ENCODE measurements at regions not wholly inside any gene's neighbourhood (a gene's known extent, or its start where the extent isn't known, plus 50 kb on each side); places are given as distances from the start of the nearest gene placed in this dataset.

DNA sequence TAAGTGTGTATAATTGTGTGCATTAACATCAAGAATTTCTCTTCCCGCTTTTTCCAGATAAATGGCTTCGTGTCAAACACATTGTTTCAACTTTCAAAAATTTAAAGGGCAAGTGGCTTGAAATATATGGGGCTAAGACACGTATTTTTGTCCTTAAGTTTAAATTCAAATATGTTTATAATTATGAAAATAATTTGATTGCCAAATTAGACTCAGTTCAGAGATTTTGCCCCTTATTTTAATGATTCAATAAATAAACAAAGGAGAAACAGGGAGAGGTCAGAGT lies 1159.2 kb upstream of the MIR17HG start:
- DNase-seq (ENCODE audit: low spot score in 2 of 2): no peak
- Histone ChIP-seq H3K4me1 (no peaks in the 10 kb centered on the region), H3K36me3 (no peaks in the 10 kb centered on the region), H3K9me3 (no peaks in the 10 kb centered on the region), H3K4me3 (no peak overlapping the region), H3K27ac (no peak overlapping the region), H3K27me3 (no peaks in the 10 kb centered on the region)
- TF ChIP-seq, protein P1, sequence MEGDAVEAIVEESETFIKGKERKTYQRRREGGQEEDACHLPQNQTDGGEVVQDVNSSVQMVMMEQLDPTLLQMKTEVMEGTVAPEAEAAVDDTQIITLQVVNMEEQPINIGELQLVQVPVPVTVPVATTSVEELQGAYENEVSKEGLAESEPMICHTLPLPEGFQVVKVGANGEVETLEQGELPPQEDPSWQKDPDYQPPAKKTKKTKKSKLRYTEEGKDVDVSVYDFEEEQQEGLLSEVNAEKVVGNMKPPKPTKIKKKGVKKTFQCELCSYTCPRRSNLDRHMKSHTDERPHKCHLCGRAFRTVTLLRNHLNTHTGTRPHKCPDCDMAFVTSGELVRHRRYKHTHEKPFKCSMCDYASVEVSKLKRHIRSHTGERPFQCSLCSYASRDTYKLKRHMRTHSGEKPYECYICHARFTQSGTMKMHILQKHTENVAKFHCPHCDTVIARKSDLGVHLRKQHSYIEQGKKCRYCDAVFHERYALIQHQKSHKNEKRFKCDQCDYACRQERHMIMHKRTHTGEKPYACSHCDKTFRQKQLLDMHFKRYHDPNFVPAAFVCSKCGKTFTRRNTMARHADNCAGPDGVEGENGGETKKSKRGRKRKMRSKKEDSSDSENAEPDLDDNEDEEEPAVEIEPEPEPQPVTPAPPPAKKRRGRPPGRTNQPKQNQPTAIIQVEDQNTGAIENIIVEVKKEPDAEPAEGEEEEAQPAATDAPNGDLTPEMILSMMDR (IDR thresholded peaks at IDR 0.05): no peak
- no peak for TF ChIP-seq POLR2A (IDR thresholded peaks at IDR 0.05)
- no peak for TF ChIP-seq POLR2AphosphoS5 (IDR thresholded peaks at IDR 0.05)
- intact Hi-C loops (cut with DNase I; ENCODE audit: low total_unique reads): loop anchor here (5.0 kb wide), 1 partner anchor 156 kb away; no protein-coding TSS in a partner anchor

DNA sequence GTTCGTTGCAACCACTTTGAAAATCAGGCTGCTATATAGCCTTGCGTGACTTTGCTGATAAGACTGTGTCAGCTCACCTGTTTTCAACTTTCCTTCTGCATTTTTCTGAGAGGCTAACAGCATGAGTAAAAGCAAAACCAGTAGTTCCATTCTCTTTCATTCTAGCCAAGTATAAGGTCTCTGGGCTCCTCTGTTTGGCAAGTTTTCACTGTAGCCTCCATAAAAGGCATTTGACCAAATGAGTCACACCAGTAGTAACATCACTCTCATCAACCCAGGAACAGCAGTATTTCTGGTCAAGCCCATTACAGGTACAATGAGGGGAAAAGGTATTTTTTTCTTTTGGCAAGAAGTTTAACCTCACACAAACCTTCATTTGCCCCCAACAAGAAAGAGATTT lies 1149.8 kb upstream of the MIR17HG start:
- intact Hi-C loops (cut with DNase I; ENCODE audit: low total_unique reads): no loop called here
- Histone ChIP-seq H3K36me3 (no peaks in the 10 kb centered on the region), H3K9me3 (no peaks in the 10 kb centered on the region), H3K4me1 (no peaks in the 10 kb centered on the region), H3K27me3 (no peaks in the 10 kb centered on the region), H3K27ac (no peak overlapping the region), H3K4me3 (no peak overlapping the region)
- DNase-seq (ENCODE audit: low spot score in 2 of 2): no peak
- TF ChIP-seq POLR2A (IDR thresholded peaks at IDR 0.05) (no peak), POLR2AphosphoS5 (IDR thresholded peaks at IDR 0.05) (no peak)
- TF ChIP-seq, protein P1 (IDR thresholded peaks at IDR 0.05): no peak

DNA sequence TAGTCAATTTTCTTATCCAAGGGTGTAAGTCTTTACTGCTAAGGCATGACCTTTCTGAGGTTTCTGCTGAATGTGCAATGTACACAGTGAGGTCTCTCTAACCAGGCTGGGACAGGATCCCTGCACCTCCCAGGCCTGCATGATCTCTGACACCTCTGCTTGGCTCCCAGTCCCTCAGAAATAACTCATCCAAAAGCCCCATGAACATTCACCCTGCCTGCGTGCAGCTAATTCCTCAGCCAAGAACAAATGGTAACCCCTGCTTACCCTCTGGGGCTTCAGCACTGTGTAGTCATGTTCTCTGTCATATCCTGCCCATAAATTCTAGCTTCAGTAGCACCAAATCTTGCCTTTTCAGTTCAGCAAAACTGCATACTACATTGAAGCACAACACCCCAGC lies 1146.3 kb upstream of the MIR17HG start:
- Histone ChIP-seq H3K27ac (no peak overlapping the region), H3K4me3 (no peak overlapping the region), H3K36me3 (no peaks in the 10 kb centered on the region), H3K9me3 (no peaks in the 10 kb centered on the region), H3K27me3 (no peaks in the 10 kb centered on the region), H3K4me1 (no peaks in the 10 kb centered on the region)
- intact Hi-C loops (cut with DNase I; ENCODE audit: low total_unique reads): no loop called here
- DNase-seq (ENCODE audit: low spot score in 2 of 2): no peak
- TF ChIP-seq POLR2AphosphoS5 (IDR thresholded peaks at IDR 0.05) (no peak), POLR2A (IDR thresholded peaks at IDR 0.05) (no peak)
- TF ChIP-seq, protein P1 (IDR thresholded peaks at IDR 0.05): no peak

DNA sequence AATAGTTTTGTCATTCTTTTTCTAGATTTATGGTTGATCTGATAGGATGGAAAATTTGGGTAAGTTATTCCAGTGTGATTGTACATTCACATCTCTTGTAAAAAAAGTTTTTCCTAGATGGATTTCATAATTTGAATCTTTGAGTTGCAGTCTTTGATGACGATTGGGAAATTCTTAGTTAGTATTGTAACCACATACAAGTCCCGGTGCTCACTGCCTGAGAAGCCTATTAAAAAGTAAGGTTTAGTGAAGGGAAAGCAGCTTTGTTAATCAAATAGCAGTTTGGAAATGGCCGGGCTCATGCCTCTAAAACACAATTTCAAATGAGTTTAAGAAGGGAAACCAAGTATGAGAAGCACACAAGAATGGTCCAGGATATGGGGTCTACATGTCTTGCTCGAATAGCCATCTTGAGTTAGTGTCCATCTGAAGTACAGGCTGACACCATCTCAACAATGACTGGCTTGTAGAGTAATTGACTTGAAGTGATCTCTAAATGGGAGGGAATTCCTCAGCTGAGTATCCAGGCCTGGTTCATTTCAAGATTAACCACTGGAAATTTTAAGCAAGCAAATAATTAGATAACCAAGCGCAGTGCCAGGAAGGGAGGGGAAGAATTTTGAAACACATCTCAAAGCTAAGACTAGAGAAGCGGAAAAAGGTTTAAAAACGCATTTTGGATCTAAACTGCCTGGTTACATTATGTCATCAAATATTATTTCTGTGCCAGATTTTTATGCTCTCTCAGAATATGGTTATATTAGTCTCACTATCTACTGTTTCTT lies 1145.6 kb upstream of the MIR17HG start:
- intact Hi-C loops (cut with DNase I; ENCODE audit: low total_unique reads): no loop called here
- TF ChIP-seq, protein P1 (IDR thresholded peaks at IDR 0.05): no peak
- TF ChIP-seq POLR2AphosphoS5 (IDR thresholded peaks at IDR 0.05) (no peak), POLR2A (IDR thresholded peaks at IDR 0.05) (no peak)
- no peaks in the 10 kb centered on the region for H3K9me3 ChIP-seq

DNA sequence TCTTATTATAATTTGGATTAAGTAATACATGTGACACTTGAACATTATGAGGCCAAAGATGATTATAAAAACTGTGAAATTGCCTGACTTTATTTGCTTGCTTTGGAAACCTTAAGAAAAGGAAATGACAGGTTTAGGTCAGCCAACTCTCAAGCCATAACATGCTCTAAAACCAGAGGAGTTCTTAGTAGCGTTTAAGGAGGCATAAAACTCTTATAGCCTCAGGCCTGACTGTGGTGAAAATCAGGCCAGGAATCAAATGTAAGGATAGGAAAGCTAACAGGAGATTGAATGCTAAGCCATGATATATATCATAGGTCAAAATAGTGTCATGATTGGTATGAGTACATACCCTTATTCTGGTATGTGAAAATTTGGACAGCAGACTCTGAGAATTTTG lies 1142.4 kb upstream of the MIR17HG start:
- Histone ChIP-seq H3K36me3 (no peaks in the 10 kb centered on the region), H3K4me1 (no peaks in the 10 kb centered on the region), H3K4me3 (no peak overlapping the region), H3K27me3 (no peaks in the 10 kb centered on the region), H3K27ac (no peak overlapping the region), H3K9me3 (no peaks in the 10 kb centered on the region)
- TF ChIP-seq, protein P1 (IDR thresholded peaks at IDR 0.05): no peak
- TF ChIP-seq POLR2A (IDR thresholded peaks at IDR 0.05) (no peak), POLR2AphosphoS5 (IDR thresholded peaks at IDR 0.05) (no peak)
- intact Hi-C loops (cut with DNase I; ENCODE audit: low total_unique reads): no loop called here
- no peak for DNase-seq (ENCODE audit: low spot score in 2 of 2)

More for the DNA sequence above, 1145.6 kb upstream of the MIR17HG start:
- no peak overlapping the region for H3K27ac ChIP-seq
- no peaks in the 10 kb centered on the region for H3K27me3 ChIP-seq
- no peaks in the 10 kb centered on the region for H3K4me1 ChIP-seq
- no peaks in the 10 kb centered on the region for H3K36me3 ChIP-seq
- DNase-seq (ENCODE audit: low spot score in 2 of 2): no peak
- H3K4me3 ChIP-seq: no peak overlapping the region
